Esophagus (tissue), 2 donors: ENCODE measurements at regions not wholly inside any gene's neighbourhood (a gene's known extent, or its start where the extent isn't known, plus 50 kb on each side); places are given as distances from the start of the nearest gene placed in this dataset.

Source experiments
- H3K27ac ChIP-seq, 2 donors: one replicate each; pipeline ENCODE4 v1.5.1; 2013; ENCODE audit warnings: low read depth in 2 of 2, mild to moderate bottlenecking in 2 of 2, inconsistent platforms in 1 of 2, low read length in 1 of 2, moderate library complexity in 1 of 2
- H3K27me3 ChIP-seq, 2 donors: one replicate each; pipeline ENCODE4 v1.6.1; 2013; ENCODE audit warnings: low read length in 2 of 2, control low read depth in 1 of 2, mild to moderate bottlenecking in 1 of 2; ENCODE audit not compliant: insufficient read depth in 2 of 2, control insufficient read depth in 1 of 2
- H3K36me3 ChIP-seq, 2 donors: one replicate each; pipeline ENCODE4 v1.6.1; 2013; ENCODE audit warnings: low read length in 1 of 2; ENCODE audit not compliant: control insufficient read depth in 2 of 2, insufficient read depth in 2 of 2
- H3K4me1 ChIP-seq, 2 donors: one replicate each; pipeline ENCODE4 v1.6.1; 2013; ENCODE audit warnings: low read length in 1 of 2; ENCODE audit not compliant: control insufficient read depth in 2 of 2, insufficient read depth in 2 of 2
- H3K4me3 ChIP-seq, 2 donors: one replicate each; pipeline ENCODE4 v1.5.1; 2013; ENCODE audit warnings: low read length in 2 of 2, mild to moderate bottlenecking in 2 of 2, low read depth in 1 of 2, moderate library complexity in 1 of 2
- H3K9me3 ChIP-seq, 2 donors: one replicate each; pipeline ENCODE4 v1.6.1; 2013; ENCODE audit warnings: mild to moderate bottlenecking in 2 of 2, low read depth in 1 of 2, low read length in 1 of 2, moderate library complexity in 1 of 2; ENCODE audit not compliant: control insufficient read depth in 2 of 2, insufficient read depth in 1 of 2
- WGBS, 2 donors: extraction: QIAGEN DNeasy Blood & Tissue Kit; methylation state at CpG; one replicate each; pipeline ENCODE4 v1.1.7; 2013; 5-methylcytosine and 5-hydroxymethylcytosine counted together
- donor health status: healthy with polysubstance abuse.
- donor health status: Bipolar disorder and iron deficiency.

DNA sequence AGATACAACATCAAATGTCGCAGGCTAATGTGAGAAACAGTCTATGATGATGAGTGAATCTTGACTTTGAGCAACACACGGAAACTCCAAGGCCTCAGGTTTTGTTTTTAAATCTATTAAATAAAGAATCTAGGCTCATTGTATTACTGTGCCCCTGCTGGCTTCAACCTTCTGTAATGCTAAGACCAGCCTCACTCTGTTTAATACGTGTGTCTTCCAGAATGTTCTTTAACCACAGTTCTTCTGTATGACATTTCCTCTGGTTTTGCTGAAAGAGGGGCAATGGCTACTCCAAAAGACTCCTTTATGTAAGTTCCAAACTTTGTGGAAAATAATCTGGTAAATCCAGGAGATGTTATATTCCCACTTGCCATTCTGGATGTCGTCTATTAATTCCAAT is 101.1 kb upstream of the TIAM1 start:
- peaks cover 4% of the 10 kb centered on the region in 2 donors for H3K9me3 ChIP-seq
- H3K27me3 ChIP-seq: no peaks in the 10 kb centered on the region
- no peaks in the 10 kb centered on the region for H3K36me3 ChIP-seq
- no peak overlapping the region for H3K4me3 ChIP-seq
- 87 to 93% methylated on average over 4 of the region's 4 CpGs for WGBS, 2 donors
- no peak overlapping the region for H3K27ac ChIP-seq
- no peaks in the 10 kb centered on the region for H3K4me1 ChIP-seq

- Histone ChIP-seq H3K27ac (no peak overlapping the region), H3K4me3 (no peak overlapping the region), H3K4me1 (no peaks in the 10 kb centered on the region), H3K27me3 (no peaks in the 10 kb centered on the region), H3K36me3 (no peaks in the 10 kb centered on the region), H3K9me3 (peaks cover 4% of the 10 kb centered on the region in 2 donors)
- WGBS, 2 donors: 55 to 56% methylated on average over 8 of the region's 8 CpGs
Measured at GRCh38 chr21:31443736-31444521, 99.9 kb upstream of the TIAM1 start.

DNA sequence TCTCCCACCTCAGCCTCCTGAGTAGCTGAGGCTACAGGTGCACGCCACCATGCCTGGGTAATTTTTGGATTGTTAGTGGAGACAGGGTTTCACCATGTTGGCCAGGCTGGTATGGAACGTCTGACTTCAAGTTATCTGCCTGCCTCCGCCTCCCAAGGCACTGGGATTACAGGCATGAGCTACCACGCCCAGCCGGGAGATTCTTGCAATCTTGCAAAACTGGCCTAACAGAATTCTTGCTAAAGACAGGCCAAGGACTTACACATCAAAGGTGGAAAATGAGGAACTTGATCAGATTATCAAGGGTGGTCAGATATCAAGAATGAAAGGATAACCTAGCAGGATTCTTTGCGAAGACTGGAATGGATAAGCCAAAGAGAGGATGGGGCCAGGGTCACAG is 98.3 kb upstream of the TIAM1 start:
- no peaks in the 10 kb centered on the region for H3K27me3 ChIP-seq
- no peak overlapping the region for H3K27ac ChIP-seq
- no peaks in the 10 kb centered on the region for H3K36me3 ChIP-seq
- H3K4me3 ChIP-seq: no peak overlapping the region
- WGBS, 2 donors: 58 to 67% methylated on average over 6 of the region's 6 CpGs
- peaks cover 4% of the 10 kb centered on the region in 2 donors for H3K9me3 ChIP-seq
- H3K4me1 ChIP-seq: no peaks in the 10 kb centered on the region

DNA sequence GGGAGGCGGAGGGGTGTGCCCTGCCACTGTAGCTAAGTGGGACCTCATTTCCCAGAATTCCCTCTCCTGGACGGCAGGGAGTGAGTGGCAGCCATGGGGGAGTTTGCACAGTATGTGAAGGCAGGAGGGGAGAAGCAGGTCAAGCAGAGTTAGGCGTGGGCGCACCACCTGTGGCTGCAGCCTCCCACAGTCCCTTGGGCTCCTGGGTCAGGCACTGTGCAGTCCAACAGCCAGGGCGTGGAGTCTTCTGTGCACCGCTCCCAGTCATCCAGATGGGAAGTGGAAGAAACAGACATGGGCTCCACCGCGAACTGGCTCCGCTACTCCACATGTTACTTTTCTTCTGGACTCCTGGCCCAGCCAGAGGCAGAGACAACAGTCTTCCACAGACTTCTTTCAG is 85.4 kb upstream of the TIAM1 start:
- Histone ChIP-seq H3K36me3 (no peaks in the 10 kb centered on the region), H3K4me3 (no peak overlapping the region), H3K4me1 (no peaks in the 10 kb centered on the region), H3K27me3 (no peaks in the 10 kb centered on the region), H3K9me3 (no peaks in the 10 kb centered on the region), H3K27ac (no peak overlapping the region)
- WGBS, 2 donors: 88 to 90% methylated on average over 9 of the region's 9 CpGs

DNA sequence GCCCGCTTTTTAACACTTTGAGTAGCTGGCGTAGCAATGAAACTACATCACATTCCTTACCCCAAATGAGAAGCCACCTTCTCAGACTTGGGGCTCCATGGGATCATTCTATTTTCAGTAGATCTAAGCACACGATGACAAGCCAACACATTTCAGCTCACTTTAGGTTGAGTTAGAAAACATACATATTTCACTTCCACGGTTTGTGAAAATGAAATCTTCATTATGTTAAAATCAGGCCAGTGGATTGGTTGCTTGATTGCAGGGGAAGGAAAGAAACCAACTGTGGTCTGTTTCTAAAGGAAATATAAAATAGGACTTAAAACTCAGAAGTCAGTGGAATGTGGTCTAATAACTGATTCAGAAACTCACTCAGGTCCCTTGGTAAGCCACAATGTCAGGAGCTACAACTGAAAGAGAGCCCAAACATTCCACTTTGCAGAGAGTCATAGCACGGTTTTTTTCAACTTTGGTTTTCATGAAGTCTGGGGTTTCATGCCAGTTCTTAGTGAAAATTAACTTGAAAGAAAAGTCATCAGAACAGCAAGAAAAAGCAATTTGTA is 82.3 kb upstream of the TIAM1 start:
- 77 to 86% methylated on average over 5 of the region's 5 CpGs for WGBS, 2 donors
- Histone ChIP-seq H3K4me3 (no peak overlapping the region), H3K36me3 (no peaks in the 10 kb centered on the region), H3K27me3 (no peaks in the 10 kb centered on the region), H3K4me1 (no peaks in the 10 kb centered on the region), H3K27ac (no peak overlapping the region), H3K9me3 (no peaks in the 10 kb centered on the region)

- Histone ChIP-seq H3K4me1 (no peaks in the 10 kb centered on the region), H3K9me3 (no peaks in the 10 kb centered on the region), H3K36me3 (no peaks in the 10 kb centered on the region), H3K27ac (no peak overlapping the region), H3K27me3 (no peaks in the 10 kb centered on the region), H3K4me3 (no peak overlapping the region)
- 55 to 65% methylated on average over 5 of the region's 5 CpGs for WGBS, 2 donors
Measured at GRCh38 chr21:31425138-31425537, 81.1 kb upstream of the TIAM1 start.

DNA sequence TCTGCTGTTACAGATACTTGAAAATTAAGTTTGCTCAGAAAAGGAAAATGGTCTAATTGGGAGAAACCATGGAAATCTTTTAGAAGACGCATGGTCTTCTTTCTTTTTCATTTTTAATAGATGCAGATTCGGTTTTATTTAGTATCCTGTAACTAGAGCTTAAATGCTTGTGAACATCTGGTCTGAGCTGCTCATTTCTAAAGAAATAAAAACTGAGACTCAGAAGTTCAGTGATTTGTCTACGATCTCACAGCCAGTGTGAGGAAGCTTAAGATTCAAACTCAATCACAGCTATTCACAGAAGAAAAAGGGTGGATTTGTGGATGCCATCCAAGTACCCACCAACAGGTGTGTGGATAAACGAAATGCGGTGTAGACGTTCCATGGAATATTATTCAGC is 80.0 kb upstream of the TIAM1 start:
- H3K27me3 ChIP-seq: no peaks in the 10 kb centered on the region
- H3K4me3 ChIP-seq: no peak overlapping the region
- H3K9me3 ChIP-seq: no peaks in the 10 kb centered on the region
- H3K36me3 ChIP-seq: no peaks in the 10 kb centered on the region
- H3K27ac ChIP-seq: no peak overlapping the region
- WGBS, 2 donors: 73 to 75% methylated on average over 6 of the region's 6 CpGs
- no peaks in the 10 kb centered on the region for H3K4me1 ChIP-seq

GRCh38 chr21:31420988-31421387 is 76.9 kb upstream of the TIAM1 start:
- no peak overlapping the region for H3K27ac ChIP-seq
- 95% methylated on average over 8 of the region's 8 CpGs for WGBS, 2 donors
- H3K36me3 ChIP-seq: no peaks in the 10 kb centered on the region
- H3K4me1 ChIP-seq: no peaks in the 10 kb centered on the region
- no peaks in the 10 kb centered on the region for H3K9me3 ChIP-seq
- no peak overlapping the region for H3K4me3 ChIP-seq
- H3K27me3 ChIP-seq: no peaks in the 10 kb centered on the region

DNA sequence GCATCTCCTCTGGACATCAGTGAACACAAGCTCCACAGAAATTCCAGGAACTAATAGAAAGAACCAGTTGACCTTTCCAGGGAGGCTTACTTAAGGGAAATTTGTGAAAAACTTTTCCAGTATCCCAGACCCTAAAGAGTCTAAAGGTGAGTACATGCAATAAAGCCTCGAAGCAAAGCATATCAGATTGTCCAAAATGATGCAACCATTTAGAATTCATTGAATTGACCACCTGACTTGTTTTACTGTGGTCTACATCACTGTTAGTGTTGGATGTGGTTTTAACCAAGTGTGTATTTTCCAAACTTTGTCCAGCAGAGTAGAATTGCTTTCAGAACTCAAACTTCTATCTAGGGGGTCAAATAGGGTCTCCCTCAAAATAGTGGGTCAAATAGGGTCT is 76.3 kb upstream of the TIAM1 start:
- no peaks in the 10 kb centered on the region for H3K4me1 ChIP-seq
- H3K27ac ChIP-seq: no peak overlapping the region
- H3K36me3 ChIP-seq: no peaks in the 10 kb centered on the region
- H3K9me3 ChIP-seq: no peaks in the 10 kb centered on the region
- no peak overlapping the region for H3K4me3 ChIP-seq
- WGBS, 2 donors: 87 to 91% methylated on average over 1 of the region's 1 CpG
- no peaks in the 10 kb centered on the region for H3K27me3 ChIP-seq

- no peak overlapping the region for H3K4me3 ChIP-seq
- no peaks in the 10 kb centered on the region for H3K4me1 ChIP-seq
- H3K27ac ChIP-seq: no peak overlapping the region
- 82 to 90% methylated on average over 9 of the region's 9 CpGs for WGBS, 2 donors
- no peaks in the 10 kb centered on the region for H3K27me3 ChIP-seq
- no peaks in the 10 kb centered on the region for H3K9me3 ChIP-seq
- no peaks in the 10 kb centered on the region for H3K36me3 ChIP-seq
Measured at GRCh38 chr21:31418377-31419001, 74.4 kb upstream of the TIAM1 start.
